COLO668 (cell line): ENCODE measurements at regions not wholly inside any gene's neighbourhood (a gene's known extent, or its start where the extent isn't known, plus 50 kb on each side); places are given as distances from the start of the nearest gene placed in this dataset.
A peak's percentile ranks its signal among the peaks of the same experiment; 100 is the strongest.

Experiments
- DNase-seq: peaks from one replicate; lab custom pipeline; 2025; ENCODE audit not compliant: unreplicated experiment; lab: John Stamatoyannopoulos, UW

DNA sequence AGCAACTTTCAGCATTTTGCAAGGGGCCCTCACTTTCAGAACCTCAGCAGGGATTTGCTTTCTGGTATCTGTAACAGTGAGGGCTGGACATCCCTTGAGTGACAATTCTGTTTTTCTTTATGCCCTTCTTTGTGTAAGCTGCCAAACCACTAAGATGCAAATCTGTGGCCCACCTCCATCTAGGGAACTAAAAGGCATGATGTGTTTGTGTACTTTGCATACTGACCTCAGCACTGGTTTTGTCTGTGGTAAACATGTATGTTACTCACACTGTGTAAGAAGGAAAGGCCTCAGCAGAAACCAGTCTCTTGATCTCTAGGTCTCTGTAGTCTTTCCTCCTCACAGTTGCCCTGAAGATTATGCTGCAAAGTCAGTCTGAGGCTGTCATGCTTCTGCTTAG lies 396.6 kb upstream of the DYNLRB2 start:
- no peak for DNase-seq

DNA sequence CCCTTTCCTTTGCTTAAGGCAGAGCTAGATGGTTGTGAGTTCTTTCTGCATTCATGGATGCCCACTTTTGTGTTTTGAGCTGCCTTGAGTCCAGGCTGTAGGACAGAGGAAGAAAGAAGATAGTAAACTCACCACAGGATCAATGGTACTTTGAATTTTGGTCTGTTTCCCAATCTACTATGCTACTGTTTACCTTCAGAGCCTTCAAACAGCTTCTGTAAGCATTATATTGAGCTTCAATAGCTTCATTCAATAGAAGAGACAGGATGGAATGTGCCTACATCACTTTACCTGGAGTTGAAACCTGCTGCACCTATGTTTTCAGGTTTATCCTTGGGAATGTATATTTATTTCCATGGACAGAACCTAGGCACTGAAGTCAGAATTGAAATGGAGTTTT lies 397.9 kb upstream of the DYNLRB2 start:
- DNase-seq = no peak

DNA sequence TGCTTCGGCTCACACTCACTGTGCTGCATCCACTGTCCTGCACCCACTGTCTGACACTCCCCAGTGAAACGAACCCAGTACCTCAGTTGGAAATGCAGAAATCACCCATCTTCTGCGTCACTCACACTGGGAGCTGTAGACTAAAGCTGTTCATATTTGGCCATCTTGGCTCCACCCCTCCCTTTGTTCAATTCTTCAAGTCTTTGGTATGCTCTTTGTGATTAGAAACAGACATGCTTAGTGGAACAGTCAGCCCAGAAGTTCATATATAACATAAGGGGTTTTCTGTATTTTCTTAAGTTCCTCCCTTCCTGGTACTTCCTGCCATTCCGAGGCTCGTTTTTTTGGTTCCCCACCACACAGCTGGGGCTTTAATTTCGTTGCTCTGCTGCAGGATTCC lies 398.5 kb upstream of the DYNLRB2 start:
- no peak for DNase-seq

DNA sequence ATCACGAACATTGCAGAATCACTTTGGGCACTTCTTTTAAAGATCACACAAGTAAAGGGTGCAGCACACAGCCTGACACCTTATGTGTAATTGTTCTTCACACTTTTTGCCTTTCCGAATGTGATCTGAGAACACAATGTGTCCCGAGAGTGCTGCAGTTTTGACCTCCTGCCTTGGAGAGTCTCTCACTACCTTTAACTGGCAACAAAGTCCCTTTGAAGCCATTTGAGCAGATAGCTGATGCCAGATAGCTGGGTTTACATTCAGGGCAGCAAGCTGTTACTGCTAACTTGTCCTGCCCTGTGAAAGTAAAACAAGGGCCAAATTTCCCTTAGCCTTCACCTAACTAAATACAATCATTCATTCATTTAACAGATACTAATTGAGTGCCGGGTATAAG lies 411.0 kb upstream of the DYNLRB2 start:
- DNase-seq = no peak

DNA sequence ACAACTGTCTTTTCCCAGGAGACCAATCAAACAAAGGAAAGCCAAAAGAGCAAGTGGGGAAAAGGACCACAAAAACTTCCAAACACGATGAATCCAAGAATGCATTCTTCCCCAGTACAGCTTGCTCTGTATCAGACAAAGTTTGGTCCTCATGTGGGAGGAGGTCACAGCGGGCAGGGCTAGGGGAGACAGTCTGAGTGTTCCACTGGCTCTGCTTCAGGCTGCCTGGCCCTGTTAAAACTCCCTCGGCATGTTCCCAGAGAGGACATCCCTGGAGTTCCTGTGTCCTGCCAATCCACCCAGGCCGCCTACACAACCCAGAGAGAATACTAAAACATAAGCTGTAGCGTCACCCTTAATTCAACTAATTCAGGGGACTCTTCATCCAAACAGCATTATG lies 415.1 kb upstream of the DYNLRB2 start:
- DNase-seq = no peak

DNA sequence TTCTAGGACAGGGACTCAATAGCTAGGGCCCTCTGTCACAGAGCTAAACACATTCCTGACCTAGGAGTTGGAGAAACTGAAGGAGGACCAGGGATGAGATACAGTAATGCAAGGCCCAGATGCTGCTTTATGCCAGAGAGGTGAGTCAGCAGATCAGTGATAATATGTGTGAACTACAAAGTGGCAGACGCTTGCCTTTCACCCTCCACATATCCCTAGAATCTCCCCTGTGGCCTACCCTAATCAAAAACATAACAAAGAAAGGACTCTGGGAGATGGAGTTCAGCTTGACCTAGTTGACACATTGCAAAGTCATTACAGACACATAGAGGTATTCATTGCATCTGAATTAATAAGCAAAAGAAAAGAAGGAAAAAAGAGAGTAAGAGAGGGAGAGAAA lies 417.6 kb upstream of the DYNLRB2 start:
- DNase-seq = no peak

DNA sequence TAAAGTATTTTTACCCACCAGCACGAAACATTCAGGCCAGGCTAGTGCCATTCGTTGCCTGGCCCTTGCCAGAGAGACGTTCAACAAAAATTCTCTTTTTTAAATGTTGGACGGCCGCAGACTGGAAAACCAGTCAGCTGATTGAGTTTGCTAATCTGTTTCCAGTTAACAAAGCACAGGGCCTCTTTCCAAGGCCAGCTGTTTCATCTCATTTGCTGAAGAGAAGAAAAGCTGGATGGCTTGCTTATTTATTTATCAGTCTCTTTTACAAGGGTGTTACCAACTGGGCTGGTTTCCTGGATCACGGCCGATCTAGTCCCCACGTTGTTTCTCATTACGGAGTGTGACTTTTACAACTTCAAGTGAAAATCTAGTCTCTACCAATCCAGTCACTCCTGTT lies 418.7 kb upstream of the DYNLRB2 start:
- peak; percentile 21 for DNase-seq

DNA sequence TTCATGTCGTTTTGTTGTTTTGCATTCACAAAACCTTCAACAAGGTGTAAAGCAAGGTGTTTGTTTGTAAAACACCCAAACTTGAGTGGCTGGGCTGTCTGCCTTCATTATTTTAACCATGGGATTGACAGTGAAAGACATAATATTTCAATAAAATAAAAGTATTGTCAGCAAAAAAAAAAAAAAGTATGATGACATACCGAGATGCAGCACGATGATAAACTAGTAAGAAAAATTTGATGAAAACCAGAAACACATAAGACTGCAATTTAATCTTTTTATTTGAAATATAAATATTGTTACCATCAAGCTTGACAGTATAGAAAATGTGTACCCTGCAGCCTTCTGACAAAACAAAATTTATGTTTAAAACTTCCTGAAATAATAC lies 419.3 kb upstream of the DYNLRB2 start:
- DNase-seq = no peak

DNA sequence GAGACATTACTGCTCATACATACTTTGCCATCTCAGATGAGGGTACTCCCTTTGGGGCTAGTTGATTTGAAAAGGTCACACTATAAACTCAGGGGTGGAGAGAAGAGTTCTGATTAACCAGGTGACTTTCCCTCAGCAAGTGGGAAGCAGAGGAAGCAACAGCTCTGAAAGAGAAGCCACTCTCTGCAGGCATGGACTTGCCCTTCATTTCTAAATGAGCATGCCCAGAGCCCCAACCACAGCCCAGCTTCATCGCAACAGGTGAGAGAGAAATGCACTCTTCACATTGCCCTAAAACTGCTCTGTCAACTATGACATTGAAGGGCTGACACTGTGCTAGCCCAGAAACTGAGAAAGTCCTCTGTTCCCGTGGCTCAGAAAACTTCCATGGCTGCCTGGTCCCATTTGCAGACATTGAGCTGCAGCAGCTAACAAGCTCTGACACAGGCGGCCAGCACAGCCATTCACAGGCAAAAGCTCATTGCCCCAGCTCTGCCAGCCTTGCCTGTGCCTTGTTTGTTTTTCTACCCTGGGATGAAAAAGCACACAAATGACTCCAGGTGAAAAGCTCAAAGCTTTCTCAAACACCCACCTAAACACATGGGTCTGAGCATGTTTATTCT lies 419.8 kb upstream of the DYNLRB2 start:
- peak; percentile 63 for DNase-seq

DNA sequence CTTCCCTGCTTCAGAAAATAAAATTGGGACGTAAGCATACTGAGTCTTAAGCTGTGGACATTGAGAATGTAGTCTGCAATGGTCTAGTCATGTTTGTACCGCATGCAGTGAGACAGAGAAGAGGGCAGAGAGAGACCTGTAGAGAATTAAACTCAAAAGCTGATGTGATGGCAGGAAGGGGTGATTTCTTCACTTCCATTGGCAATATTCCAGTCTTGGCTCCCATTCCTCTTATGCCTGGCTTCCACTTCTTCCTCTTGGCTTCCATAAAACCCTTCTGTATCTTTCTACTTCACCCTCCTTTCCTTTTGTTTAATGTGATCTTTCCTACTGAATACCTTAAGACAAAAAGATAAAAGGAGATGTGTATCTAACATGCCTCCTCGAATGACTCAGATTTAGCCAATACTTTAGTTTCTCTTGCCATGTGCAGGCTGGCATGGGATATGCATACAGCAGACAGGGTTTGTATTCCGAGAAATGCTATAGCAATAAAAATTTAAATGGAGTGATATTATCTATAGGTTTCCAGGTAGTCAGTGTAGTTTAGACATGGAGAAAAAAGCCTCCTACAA lies 423.1 kb upstream of the DYNLRB2 start:
- DNase-seq = no peak

DNA sequence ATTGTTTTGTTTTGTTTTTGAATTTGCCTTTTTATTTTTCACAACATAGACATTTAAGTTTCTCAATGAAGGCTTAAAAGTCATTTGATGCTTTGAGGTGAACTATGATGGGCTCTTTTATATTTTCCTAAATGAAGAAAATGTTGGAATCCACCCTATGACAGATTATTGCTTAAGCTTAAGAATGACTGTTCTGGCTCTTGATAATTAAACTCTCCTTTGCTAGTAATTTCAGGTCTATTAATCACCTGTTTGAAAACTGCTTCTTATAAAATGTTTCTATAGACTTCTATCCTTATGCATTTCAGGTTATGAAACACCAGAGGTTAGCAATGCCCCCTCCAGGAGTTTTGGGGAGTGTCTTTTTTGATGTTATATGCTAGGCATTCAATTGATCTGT lies 424.1 kb upstream of the DYNLRB2 start:
- DNase-seq = no peak

DNA sequence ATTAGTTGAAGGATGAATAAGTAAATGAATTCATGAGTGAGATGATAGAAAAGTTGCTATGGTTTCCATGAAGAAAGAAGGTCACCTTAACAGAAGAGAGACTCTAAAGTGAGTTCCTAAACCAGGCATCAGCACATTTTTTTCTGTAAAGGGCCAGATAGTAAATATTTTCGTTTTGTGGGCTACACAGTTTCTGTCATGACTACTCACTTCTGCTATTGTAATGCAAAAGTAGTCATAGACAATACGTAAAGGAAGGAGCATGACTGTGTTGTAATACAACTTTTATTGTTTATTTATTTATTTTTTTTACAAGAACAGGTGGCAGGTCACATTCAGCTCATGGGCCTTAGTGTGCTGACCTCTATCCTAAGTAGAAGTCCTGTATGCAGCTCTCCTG lies 426.1 kb upstream of the DYNLRB2 start:
- DNase-seq = no peak

DNA sequence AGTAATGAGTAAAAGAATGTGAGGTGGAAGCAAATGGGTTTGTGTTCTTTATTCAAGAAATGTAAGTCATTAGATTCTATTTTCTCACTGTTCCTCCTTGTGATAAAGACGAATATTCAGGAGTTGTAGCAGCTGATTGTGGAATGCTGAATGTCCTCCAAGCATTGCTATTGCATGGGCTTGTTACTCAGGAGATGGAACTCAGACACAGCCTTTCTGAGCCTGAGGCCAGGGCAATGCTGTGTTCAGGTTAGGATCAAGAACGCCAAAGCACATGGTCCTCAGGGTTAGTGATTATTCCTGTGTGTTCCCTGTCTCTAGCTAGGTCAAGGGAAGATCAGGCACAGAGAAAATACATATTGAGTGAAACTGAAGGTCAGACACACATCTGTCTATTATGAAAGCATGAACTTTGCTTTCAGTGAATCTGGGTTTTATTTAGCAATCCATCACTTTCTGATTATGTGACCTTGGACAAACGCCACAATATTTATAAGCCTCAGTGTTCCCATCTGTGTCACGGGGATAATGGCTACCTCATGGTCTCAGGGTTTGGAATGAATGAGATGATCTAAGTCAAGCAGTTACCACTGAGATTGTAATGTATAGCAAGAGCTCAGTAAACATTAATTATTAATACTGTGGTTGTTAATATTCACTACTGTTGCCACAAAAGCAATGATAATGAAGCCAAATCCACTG lies 426.8 kb upstream of the DYNLRB2 start:
- DNase-seq = no peak

DNA sequence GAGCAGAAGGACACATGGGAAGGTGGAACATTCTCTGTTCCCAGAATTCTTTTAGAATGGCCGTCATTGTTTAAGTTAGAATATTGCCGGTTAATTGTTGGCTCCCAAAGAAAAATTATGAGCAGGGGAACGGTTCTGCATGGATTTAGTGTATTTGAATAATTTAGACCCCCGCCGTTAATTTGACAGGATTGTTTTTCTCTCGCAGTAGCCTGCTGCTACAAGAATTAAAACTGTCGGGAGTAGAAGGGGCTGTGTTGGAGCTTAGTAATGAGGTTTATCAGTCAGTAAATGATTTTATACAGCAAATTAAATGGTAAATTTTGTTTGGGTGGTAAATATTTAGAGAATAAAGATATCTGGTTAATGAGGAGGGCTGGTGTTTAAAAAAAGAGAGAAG lies 431.2 kb upstream of the DYNLRB2 start:
- DNase-seq = no peak

DNA sequence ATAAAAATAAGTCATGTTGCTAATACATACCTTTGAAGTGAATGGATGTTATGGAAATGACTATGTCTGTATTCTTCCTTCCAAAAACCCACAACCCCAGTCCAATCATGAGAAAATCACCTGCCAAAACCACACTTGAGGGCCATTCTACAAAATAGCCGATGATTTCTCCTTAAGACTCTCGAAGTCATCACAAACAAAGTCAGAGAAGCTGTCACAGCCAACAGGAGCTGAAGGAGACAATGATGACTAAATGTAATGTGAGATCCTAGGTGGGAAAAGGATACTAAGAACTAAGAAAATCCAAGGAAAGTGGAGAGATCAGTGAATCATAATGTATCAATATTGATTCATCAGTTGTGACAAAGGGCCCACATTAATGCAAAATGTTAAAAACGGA lies 432.9 kb upstream of the DYNLRB2 start:
- no peak for DNase-seq

DNA sequence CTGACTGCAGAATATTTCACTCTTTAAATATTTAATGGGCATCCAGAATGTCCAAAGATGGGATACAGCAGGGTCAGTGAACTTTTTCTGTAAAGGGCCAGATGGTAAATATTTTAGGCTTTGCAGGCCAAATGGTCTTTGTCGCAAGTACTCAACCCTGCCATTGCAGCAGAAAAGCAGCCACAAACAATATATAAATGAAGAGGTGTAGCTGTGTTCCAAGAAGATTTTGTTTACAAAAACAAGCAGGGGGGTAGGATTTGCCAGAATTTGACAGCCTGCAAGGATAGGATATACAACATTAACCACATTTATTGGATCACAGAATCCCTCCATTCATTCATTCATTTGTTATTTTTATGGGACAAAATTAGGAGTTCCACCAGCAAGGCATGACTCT lies 435.0 kb upstream of the DYNLRB2 start:
- DNase-seq = no peak

DNA sequence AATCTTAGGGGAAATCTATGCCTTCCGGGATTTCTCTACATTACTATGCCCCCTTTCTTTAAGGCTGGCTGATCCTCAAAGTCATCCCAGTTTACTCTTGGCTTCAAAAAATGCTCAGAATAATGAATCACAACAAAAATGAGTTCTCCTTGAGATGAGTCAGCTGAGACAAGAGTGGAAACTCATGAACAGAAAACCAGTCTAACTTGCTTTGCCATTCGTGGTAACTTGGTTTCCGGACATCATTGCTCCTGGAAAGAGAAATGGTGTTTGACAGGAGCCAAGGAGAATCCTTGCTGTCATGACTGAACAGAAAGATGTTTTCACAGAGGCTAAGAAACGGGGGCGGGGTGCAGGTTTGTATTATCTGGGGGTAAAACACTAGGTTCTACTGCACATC lies 435.6 kb upstream of the DYNLRB2 start:
- no peak for DNase-seq

DNA sequence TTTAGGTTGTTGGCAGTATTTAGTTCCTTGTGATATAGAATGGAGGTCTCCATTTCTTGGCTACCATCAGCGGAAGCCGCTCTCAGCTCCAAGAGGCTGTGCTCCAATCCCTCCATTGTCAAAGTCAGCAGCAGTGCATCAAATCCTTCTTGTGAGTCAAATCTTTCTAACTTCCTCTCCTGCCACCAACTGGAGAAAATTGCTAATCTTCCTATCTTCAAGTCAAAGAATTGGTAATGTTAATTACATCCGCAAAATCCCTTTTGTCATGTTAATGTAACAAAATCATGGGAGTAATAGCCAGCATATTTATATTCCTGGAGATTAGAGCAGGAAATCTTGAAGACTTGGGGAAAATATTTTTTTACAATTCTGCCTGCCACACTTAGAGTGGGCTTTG lies 436.4 kb upstream of the DYNLRB2 start:
- no peak for DNase-seq

DNA sequence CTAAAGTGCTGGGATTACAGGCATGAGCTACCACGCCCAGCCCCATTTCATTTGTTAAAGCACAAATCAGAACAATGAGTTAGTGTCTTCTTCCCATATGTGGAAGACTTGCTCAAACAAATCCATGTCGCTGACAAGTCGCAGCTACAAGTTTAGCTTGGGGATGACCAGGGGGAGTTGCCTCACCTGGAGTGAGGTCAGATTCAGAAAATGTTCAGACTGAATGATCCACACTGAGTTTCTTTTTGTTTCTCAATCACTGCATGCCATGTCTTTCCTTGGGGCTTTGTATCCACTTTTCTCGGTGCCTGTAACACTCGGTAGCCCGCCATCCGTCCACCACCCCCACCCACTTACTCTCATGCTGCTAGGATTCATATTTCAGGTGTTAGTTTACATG lies 437.3 kb upstream of the DYNLRB2 start:
- no peak for DNase-seq

DNA sequence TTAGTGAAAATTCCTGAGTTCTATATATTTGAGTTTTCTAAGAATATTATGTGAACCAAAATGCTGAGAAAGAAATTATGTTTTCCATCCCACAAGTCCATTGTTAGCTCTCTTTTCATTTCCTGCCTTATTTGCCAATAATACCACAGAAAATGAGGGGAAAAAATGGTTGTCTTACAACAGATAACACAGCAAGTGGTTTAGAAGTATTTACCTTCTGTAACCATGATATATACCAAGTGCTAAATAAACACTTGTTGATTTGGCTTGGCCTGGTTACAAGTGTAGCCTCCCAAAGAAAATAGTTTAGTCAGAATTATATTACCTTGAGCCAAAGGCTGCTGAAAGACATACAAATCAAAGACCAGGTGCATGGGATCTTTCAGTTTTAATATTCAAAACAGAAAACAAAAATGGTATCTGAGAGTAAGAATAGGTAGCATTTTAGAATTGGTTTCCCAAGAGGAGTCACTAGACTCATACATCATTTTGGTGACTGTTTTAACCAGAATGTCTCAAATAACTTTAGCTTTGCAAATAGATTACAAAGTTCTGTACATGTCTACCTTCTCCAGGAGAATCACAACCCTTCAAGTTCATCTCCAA lies 439.8 kb upstream of the DYNLRB2 start:
- DNase-seq = no peak

DNA sequence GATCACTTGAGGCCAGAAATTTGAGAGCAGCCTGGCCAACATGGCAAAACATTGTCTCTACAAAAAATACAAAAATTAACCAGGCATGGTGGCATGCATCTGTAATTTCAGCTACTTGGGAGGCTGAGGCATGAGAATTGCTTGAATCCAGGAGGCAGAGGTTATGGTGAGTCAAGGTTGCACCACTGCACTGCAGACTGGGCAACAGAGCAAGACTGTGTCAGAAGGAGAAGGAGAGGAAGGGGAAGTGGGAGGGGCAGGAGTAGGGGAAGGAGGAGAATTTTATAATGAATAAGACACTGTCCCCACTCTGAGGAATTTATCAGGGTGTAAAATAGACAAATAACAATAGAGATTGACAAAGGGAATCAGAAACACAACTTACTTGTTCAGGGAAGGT lies 440.6 kb upstream of the DYNLRB2 start:
- no peak for DNase-seq

DNA sequence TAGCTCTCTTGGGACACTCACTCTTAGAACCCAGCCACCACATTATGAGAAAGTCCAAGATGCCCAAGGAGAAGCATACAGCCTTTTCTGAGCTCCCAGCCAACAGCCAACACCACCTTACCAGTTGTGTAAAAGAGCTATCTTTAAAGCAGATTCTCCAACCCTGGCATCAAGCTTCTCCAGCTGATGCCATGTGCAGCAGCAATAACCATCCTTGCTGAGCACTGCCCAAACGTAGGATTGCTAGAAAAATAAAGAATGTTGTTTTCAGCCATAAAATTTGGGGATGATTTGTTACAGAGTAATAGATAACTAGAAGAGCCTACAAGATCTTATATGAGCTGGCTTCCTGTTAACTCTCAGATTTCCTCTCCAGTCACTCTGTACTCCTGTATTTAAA lies 443.7 kb upstream of the DYNLRB2 start:
- DNase-seq = no peak
